ENCODE measurements at regions not wholly inside any gene's neighbourhood (a gene's known extent, or its start where the extent isn't known, plus 50 kb on each side); places are given as distances from the start of the nearest gene placed in this dataset.

DNA sequence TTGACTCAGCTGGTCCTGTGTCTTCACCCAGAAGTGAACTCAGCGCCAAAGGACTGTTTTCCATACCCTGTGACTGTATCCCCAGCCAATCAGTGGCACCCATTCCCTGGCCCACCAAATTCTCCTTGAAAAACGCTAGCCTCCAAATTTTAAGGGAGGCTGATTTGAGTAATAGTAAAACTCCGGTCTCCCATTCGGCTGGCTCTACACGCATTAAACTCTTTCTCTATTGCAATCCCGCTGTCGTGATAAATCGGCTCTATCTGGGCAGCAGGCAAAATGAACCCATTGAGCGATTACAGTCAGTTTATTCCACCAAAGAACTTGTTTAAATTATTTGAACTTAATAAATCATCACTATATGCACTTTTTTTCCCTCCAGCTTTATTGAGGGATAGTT, 55.9 kb upstream of the PPP1R26 start:
- DNase-seq (ENCODE audit: low read depth in 2 of 2), result no peak
- TF ChIP-seq EZH2 (IDR thresholded peaks at IDR 0.05; ENCODE audit: low read length, missing control alignments), result no peak
- Histone ChIP-seq H3K27me3 (ENCODE audit: control insufficient read depth, insufficient read depth, low read length) (no peaks in the 10 kb centered on the region), H3K27ac (ENCODE audit: insufficient read depth, low read length) (no peak overlapping the region), H4K20me1 (ENCODE audit: control insufficient read depth, extremely low read depth, insufficient read depth, low read length) (no peaks in the 10 kb centered on the region), H3K9me3 (ENCODE audit: control insufficient read depth, insufficient read depth, low read depth, low read length) (no peaks in the 10 kb centered on the region), H3K4me2 (ENCODE audit: extremely low read depth, insufficient read depth, low read length) (no peak overlapping the region), H3K9ac (ENCODE audit: insufficient read depth, low read length) (no peak overlapping the region), H3K4me1 (ENCODE audit: control insufficient read depth, extremely low read depth, insufficient read depth, low read length) (no peaks in the 10 kb centered on the region), H2AFZ (ENCODE audit: low read length) (no peak overlapping the region), H3K4me3 (replicated peaks in 1 of 4; ENCODE audit: control extremely low read depth in 1 of 4, insufficient read depth in 1 of 4, low read depth in 3 of 4, low read length in 4 of 4) (no peak overlapping the region), H3K36me3 (ENCODE audit: control insufficient read depth, insufficient read depth, low read length) (no peaks in the 10 kb centered on the region), H3K79me2 (ENCODE audit: control insufficient read depth, insufficient read depth, low read length) (no peaks in the 10 kb centered on the region)
